GM12892 (cell line): ENCODE measurements at regions not wholly inside any gene's neighbourhood (a gene's known extent, or its start where the extent isn't known, plus 50 kb on each side); places are given as distances from the start of the nearest gene placed in this dataset.

Source experiments
- POLR2A ChIP-seq: IDR thresholded peaks from 2 replicates; pipeline ENCODE4 v1.6.1; 2011; ENCODE audit warnings: low read depth, low read length, control low read depth
- POLR2AphosphoS5 ChIP-seq: IDR thresholded peaks from 2 replicates; pipeline ENCODE4 v1.6.1; 2011; ENCODE audit warnings: low read depth, low read length, control low read depth
- TAF1 ChIP-seq: IDR thresholded peaks from 2 replicates; pipeline ENCODE4 v1.6.1; 2011; ENCODE audit warnings: low read depth, mild to moderate bottlenecking, control low read depth, low read length, borderline replicate concordance

DNA sequence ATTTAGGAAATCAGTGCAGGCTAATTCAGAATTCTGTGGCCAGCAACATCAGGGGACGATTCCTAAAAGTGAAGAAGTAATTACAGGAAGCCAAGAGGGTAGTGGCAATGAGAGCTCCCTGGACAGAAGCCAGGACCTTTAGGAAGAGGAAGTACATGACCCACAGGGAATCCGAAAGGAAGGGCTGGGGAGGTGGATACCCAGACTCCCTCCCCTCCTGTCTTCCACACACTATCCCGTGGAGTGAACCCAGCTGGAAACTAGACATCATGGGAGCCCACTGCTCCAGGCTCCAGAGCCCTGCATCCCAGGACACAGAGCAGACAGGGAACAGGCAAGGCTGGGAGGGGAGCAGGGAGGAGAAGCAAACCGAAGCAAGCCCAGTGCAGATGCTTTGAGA, 83.0 kb downstream of the SNX5 start:
- TF ChIP-seq POLR2A (no peak), POLR2AphosphoS5 (no peak), TAF1 (no peak)
